ENCODE measurements at regions not wholly inside any gene's neighbourhood (a gene's known extent, or its start where the extent isn't known, plus 50 kb on each side); places are given as distances from the start of the nearest gene placed in this dataset.

DNA sequence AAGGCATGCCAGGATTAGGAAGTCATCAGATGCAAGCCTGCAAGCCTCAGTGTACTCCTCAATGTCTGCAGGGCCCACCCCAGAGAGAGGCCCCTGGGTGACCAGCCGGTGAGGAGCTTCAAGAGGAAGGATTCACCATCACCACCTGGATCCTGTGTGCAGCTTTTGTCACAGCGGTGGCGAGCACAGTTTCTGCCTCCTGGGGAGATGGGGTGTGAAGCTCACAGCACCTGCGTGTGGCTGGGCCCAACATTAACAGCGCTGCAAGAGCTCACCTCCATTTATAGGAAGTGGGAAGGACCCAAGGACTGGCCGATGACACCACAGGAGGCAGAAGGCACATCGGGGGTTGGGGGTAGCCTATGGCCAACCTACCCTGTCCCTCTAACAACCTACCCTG, 235.3 kb downstream of the CTTN start:
- no peaks in the 10 kb centered on the region for H3K9me3 ChIP-seq
- H3K27ac ChIP-seq, result no peak overlapping the region
- TF ChIP-seq, protein P1, sequence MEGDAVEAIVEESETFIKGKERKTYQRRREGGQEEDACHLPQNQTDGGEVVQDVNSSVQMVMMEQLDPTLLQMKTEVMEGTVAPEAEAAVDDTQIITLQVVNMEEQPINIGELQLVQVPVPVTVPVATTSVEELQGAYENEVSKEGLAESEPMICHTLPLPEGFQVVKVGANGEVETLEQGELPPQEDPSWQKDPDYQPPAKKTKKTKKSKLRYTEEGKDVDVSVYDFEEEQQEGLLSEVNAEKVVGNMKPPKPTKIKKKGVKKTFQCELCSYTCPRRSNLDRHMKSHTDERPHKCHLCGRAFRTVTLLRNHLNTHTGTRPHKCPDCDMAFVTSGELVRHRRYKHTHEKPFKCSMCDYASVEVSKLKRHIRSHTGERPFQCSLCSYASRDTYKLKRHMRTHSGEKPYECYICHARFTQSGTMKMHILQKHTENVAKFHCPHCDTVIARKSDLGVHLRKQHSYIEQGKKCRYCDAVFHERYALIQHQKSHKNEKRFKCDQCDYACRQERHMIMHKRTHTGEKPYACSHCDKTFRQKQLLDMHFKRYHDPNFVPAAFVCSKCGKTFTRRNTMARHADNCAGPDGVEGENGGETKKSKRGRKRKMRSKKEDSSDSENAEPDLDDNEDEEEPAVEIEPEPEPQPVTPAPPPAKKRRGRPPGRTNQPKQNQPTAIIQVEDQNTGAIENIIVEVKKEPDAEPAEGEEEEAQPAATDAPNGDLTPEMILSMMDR (IDR thresholded peaks at IDR 0.05), result no peak
- no peak for TF ChIP-seq POLR2A (IDR thresholded peaks at IDR 0.05)
- no peaks in the 10 kb centered on the region for H3K27me3 ChIP-seq
- no peaks in the 10 kb centered on the region for H3K4me1 ChIP-seq
- no peaks in the 10 kb centered on the region for H3K36me3 ChIP-seq
- ATAC-seq (no peak), DNase-seq (no peak)
- intact Hi-C loops (cut with DNase I), result no loop called here
- no CpG with 5 or more reads among the region's 7 CpGs for WGBS (ENCODE audit: insufficient coverage, low coverage, low lambda C conversion rate, missing lambda C conversion rate)
- no peak overlapping the region for H3K4me3 ChIP-seq

DNA sequence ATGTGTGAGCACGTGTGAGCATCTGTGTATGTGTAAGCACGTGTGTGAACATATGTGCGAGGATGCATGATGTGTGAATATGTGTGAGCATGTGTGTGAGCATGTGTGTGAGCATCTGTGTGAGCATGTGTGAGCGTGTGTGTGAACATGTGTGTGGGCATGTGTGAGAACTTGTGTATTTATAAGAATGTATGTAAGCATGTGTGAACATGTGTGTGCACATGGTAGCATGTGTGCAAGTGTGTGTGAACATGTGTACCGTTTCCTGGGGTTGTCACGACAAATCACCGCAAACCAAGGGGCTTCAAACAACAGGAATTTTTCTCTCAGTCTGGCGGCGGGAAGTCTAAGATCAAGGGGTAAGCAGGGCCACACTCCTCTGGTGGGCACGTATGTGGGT, 238.3 kb downstream of the CTTN start:
- 94% methylated on average over 5 of the region's 10 CpGs for WGBS (ENCODE audit: insufficient coverage, low coverage, low lambda C conversion rate, missing lambda C conversion rate)
- TF ChIP-seq, protein P1 (IDR thresholded peaks at IDR 0.05), result no peak
- no peak for TF ChIP-seq POLR2A (IDR thresholded peaks at IDR 0.05)
- no peaks in the 10 kb centered on the region for H3K27me3 ChIP-seq

DNA sequence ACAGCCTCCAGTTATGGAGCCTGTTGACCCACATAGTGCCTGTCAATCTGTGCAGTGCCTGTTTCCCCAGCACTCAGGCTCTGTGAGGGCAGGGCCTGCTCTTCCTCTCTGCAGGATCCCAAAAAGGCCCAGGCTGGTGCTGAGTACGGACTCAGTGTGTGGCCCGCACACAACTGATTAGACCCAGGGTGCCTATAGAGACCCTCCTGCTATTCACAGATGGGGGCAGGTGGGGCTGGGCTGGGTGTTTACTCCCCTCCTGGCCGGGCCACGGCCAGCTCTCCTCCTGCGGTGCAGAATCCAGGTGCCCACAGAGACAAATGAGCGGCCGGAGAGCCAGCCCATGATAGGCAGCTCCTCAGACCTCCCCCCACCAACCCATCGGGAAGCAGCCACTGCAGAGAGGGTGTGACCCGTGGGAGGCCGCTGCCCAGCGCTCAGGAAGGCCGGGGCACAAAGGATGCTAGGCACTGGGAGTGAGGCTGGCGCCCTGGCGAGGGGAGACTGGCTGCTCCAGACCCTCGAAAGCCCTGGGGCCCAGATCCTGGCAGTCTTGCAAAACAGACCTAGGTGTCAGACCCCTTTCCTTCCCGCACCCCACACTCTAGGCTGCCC, 239.0 kb downstream of the CTTN start:
- no CpG with 5 or more reads among the region's 16 CpGs for WGBS (ENCODE audit: insufficient coverage, low coverage, low lambda C conversion rate, missing lambda C conversion rate)

More for the DNA sequence above, 238.3 kb downstream of the CTTN start:
- H3K27ac ChIP-seq, result no peak overlapping the region
- DNase-seq, result no peak
- no peak for ATAC-seq
- intact Hi-C loops (cut with DNase I), result no loop called here
- H3K4me1 ChIP-seq, result no peaks in the 10 kb centered on the region
- H3K36me3 ChIP-seq, result no peaks in the 10 kb centered on the region
- H3K4me3 ChIP-seq, result no peak overlapping the region
- no peaks in the 10 kb centered on the region for H3K9me3 ChIP-seq

DNA sequence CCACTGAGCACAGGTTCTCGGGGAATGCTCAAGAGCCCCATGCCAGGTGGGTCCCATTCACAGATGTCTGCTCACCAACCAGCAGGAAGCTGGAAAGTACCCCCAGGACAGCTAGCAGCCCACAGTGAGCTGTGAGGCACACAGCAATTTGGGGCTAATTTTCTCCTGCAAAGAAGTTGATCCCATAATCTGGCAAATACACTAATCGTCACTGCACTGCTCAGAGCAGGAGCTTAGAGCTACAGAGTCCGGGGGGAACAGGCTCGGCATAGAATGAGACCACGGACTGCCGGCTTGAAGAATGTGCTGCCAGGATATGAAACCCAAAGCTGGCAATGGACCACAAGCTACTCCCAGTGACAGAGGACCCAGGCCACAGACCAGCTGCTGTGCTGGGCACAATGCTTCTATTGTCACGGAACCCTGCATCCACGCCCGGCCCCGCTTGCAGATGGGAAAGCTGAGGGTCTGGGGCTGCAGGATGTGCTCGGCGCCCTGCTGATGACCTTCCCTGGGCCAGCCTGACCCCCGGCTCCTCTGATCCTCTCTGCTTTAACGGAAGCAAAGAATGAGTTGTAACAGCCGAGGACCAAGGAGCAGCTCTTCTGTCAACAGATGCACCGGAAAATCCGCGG, 239.7 kb downstream of the CTTN start:
- H3K9me3 ChIP-seq, result no peaks in the 10 kb centered on the region
- TF ChIP-seq, protein P1 (IDR thresholded peaks at IDR 0.05), result no peak
- TF ChIP-seq POLR2A (IDR thresholded peaks at IDR 0.05), result no peak
- no peaks in the 10 kb centered on the region for H3K36me3 ChIP-seq
- peak in 1 of 4 donors; percentile 31 for ATAC-seq
- DNase-seq, result no peak
- intact Hi-C loops (cut with DNase I), result no loop called here
- no peak overlapping the region for H3K27ac ChIP-seq
- 77% methylated on average over 7 of the region's 18 CpGs for WGBS (ENCODE audit: insufficient coverage, low coverage, low lambda C conversion rate, missing lambda C conversion rate)
- H3K27me3 ChIP-seq, result no peaks in the 10 kb centered on the region
- no peaks in the 10 kb centered on the region for H3K4me1 ChIP-seq
- H3K4me3 ChIP-seq, result no peak overlapping the region

More for the DNA sequence above, 239.0 kb downstream of the CTTN start:
- H3K27ac ChIP-seq, result no peak overlapping the region
- DNase-seq, result no peak
- H3K4me3 ChIP-seq, result no peak overlapping the region
- no peak for ATAC-seq
- TF ChIP-seq, protein P1 (IDR thresholded peaks at IDR 0.05), result no peak
- no peak for TF ChIP-seq POLR2A (IDR thresholded peaks at IDR 0.05)
- H3K4me1 ChIP-seq, result no peaks in the 10 kb centered on the region
- no peaks in the 10 kb centered on the region for H3K9me3 ChIP-seq
- H3K36me3 ChIP-seq, result no peaks in the 10 kb centered on the region
- intact Hi-C loops (cut with DNase I), result no loop called here
- H3K27me3 ChIP-seq, result no peaks in the 10 kb centered on the region
